GM21515 (cell line): ENCODE measurements at regions not wholly inside any gene's neighbourhood (a gene's known extent, or its start where the extent isn't known, plus 50 kb on each side); places are given as distances from the start of the nearest gene placed in this dataset.

Source experiments
- ATAC-seq: cut with Tn5 transposase; IDR thresholded peaks from one replicate; pipeline ENCODE4 v1.9.1; 2021; ENCODE audit not compliant: unreplicated experiment

GRCh38 chr6:2433266-2433665 is 187.9 kb upstream of the GMDS start:
- ATAC-seq, result no peak

- ATAC-seq, result no peak
These were observed 186.9 kb upstream of the GMDS start for GRCh38 chr6:2432292-2432691.

GRCh38 chr6:2430612-2431011 is 185.2 kb upstream of the GMDS start:
- no peak for ATAC-seq

- no peak for ATAC-seq
These were observed 184.1 kb upstream of the GMDS start for GRCh38 chr6:2429460-2429859.

- no peak for ATAC-seq
These were observed 183.6 kb upstream of the GMDS start for GRCh38 chr6:2429032-2429431.

- ATAC-seq, result no peak
These were observed 181.3 kb upstream of the GMDS start for GRCh38 chr6:2426561-2427340.

- ATAC-seq, result no peak
These were observed 170.8 kb upstream of the GMDS start for GRCh38 chr6:2416128-2416712.

GRCh38 chr6:2414885-2415547 is 169.6 kb upstream of the GMDS start:
- no peak for ATAC-seq

GRCh38 chr6:2412731-2413130 is 167.3 kb upstream of the GMDS start:
- ATAC-seq, result no peak

GRCh38 chr6:2410656-2411380 is 165.4 kb upstream of the GMDS start:
- ATAC-seq, result no peak

- ATAC-seq, result no peak
These were observed 162.1 kb upstream of the GMDS start for GRCh38 chr6:2407525-2407924.

GRCh38 chr6:2404211-2404929 is 159.0 kb upstream of the GMDS start:
- ATAC-seq, result no peak

GRCh38 chr6:2403546-2403945 is 158.1 kb upstream of the GMDS start:
- ATAC-seq, result no peak

GRCh38 chr6:2396846-2397630 is 151.6 kb upstream of the GMDS start:
- no peak for ATAC-seq

GRCh38 chr6:2396042-2396657 is 150.7 kb upstream of the GMDS start:
- no peak for ATAC-seq

GRCh38 chr6:2388554-2389324 is 143.3 kb upstream of the GMDS start:
- no peak for ATAC-seq

GRCh38 chr6:2387445-2387844 is 142.0 kb upstream of the GMDS start:
- ATAC-seq, result no peak

- ATAC-seq, result no peak
These were observed 140.1 kb upstream of the GMDS start for GRCh38 chr6:2385471-2385983.

- ATAC-seq, result no peak
These were observed 139.1 kb upstream of the GMDS start for GRCh38 chr6:2384528-2384927.
